K562 (cell line): ENCODE measurements at regions not wholly inside any gene's neighbourhood (a gene's known extent, or its start where the extent isn't known, plus 50 kb on each side); places are given as distances from the start of the nearest gene placed in this dataset.

ENCODE experiments used
- ATAC-seq: fragments of 200-7000 bp; cut with Tn5 transposase; 3 replicates; pipeline ENCODE4 v1.9.1; 2020; ENCODE audit warnings: moderate library complexity
- BruUV-seq: library from RNA; stranded (reverse); fragments of 400-500 nt; replicated peaks from 2 replicates; lab custom pipeline; 2021; lab: Mats Ljungman, UMichigan
- CTCF ChIA-PET: fragments of 300-600 bp; formaldehyde crosslinking; extraction: SDS; loops from one replicate; lab custom pipeline; 2021; ENCODE audit warnings: low intra/inter-chr PET ratio; lab: Yijun Ruan, JAX
- POLR2A ChIA-PET: fragments of 300-600, 350-650 bp; sonication (Branson Sonifier 250); formaldehyde crosslinking; extraction: SDS; loops from one replicate; lab custom pipeline; 2021; ENCODE audit warnings: antibody characterized with exemption, inconsistent platforms; lab: Yijun Ruan, JAX
- DNase-seq, 4 experiments: peaks; one replicate each; pipeline versions ENCODE4 v3.0.0 to v3.0.0-alpha.2; 2011 to 2018; ENCODE audit warnings: low spot score in 3 of 4, mixed read lengths in 3 of 4; ENCODE audit errors: extremely low read depth in 1 of 4
- FAIRE-seq: peaks from 2 replicates; lab custom pipeline; 2011; peaks lifted over from hg19 to GRCh38; lab: Jason Lieb, UNC
- H2AFZ ChIP-seq: 2 replicates; pipeline ENCODE4 v1.6.0; 2011; ENCODE audit warnings: low read depth, low read length, control low read depth, inconsistent platforms
- H3K27ac ChIP-seq: fragments of 200-600 bp; 3 replicates; pipeline ENCODE4 v1.8.0; 2011; ENCODE audit warnings: low read depth, mild to moderate bottlenecking, control low read depth, inconsistent platforms, low read length, moderate library complexity, mixed read lengths; ENCODE audit errors: extremely low read depth
- H3K27me3 ChIP-seq, 2 experiments: fragments of 300-600 bp in 1 of 2; 2 replicates in 1 of 2; 3 replicates in 1 of 2; pipeline versions ENCODE4 v1.6.0 to v1.8.0; 2011; ENCODE audit warnings: inconsistent platforms in 2 of 2, low read length in 2 of 2, mild to moderate bottlenecking in 1 of 2, mixed read lengths in 1 of 2, moderate library complexity in 1 of 2; ENCODE audit not compliant: control insufficient read depth in 2 of 2, insufficient read depth in 2 of 2
- H3K36me3 ChIP-seq: fragments of 300-600 bp; 3 replicates; pipeline ENCODE4 v1.8.0; 2011; ENCODE audit warnings: mild to moderate bottlenecking, low read length, inconsistent platforms; ENCODE audit not compliant: control insufficient read depth, insufficient read depth
- H3K4me1 ChIP-seq, 2 experiments: fragments of 200-600 bp in 1 of 2; replicated peaks in 1 of 2; 2 replicates in 1 of 2; 3 replicates in 1 of 2; pipeline versions ENCODE4 v1.5.1 to v1.8.0; 2011; ENCODE audit warnings: inconsistent platforms in 2 of 2, low read length in 2 of 2, mild to moderate bottlenecking in 1 of 2, mixed read lengths in 1 of 2, moderate library complexity in 1 of 2; ENCODE audit not compliant: control insufficient read depth in 2 of 2, insufficient read depth in 2 of 2
- H3K4me2 ChIP-seq: 2 replicates; pipeline ENCODE4 v1.6.1; 2011; ENCODE audit warnings: low read length, control low read depth, inconsistent platforms, mixed read lengths; ENCODE audit not compliant: insufficient read depth
- H3K4me3 ChIP-seq: fragments of 200-600 bp; sonication (generic), shearing (Covaris generic); 2 replicates; pipeline ENCODE4 v1.5.1; 2016; ENCODE audit warnings: control low read depth, inconsistent platforms
- H3K79me2 ChIP-seq: fragments of 200-600 bp; 3 replicates; pipeline ENCODE4 v1.8.0; 2011; ENCODE audit warnings: low read length, inconsistent platforms; ENCODE audit not compliant: control insufficient read depth, insufficient read depth
- H3K9ac ChIP-seq, 2 experiments: 2 replicates each; pipeline versions ENCODE4 v1.6.0 to v1.6.1; 2011; ENCODE audit warnings: low read depth in 2 of 2, low read length in 2 of 2, control low read depth in 1 of 2, inconsistent platforms in 1 of 2, mild to moderate bottlenecking in 1 of 2, mixed read lengths in 1 of 2; ENCODE audit not compliant: insufficient read depth in 1 of 2
- H3K9me1 ChIP-seq: one replicate; pipeline ENCODE4 v1.6.0; 2011; ENCODE audit warnings: inconsistent platforms, mild to moderate bottlenecking, low read length, moderate library complexity; ENCODE audit not compliant: control insufficient read depth, insufficient read depth
- H3K9me3 ChIP-seq: replicated peaks from 2 replicates; pipeline ENCODE4 v1.5.1; 2011; ENCODE audit warnings: low read depth, low read length, inconsistent platforms; ENCODE audit not compliant: control insufficient read depth, insufficient read depth
- H4K20me1 ChIP-seq: replicated peaks from 2 replicates; pipeline ENCODE4 v1.6.1; 2011; ENCODE audit warnings: low read length, inconsistent platforms, mixed read lengths; ENCODE audit not compliant: control insufficient read depth, insufficient read depth
- EP300 ChIP-seq: IDR thresholded peaks from 2 replicates; pipeline ENCODE4 v1.6.1; 2012; ENCODE audit warnings: low read length, improper control_type of control experiment
- GATAD2B ChIP-seq: fragments of 450-650 bp; IDR thresholded peaks from 2 replicates; pipeline ENCODE4 v1.6.1; 2017; ENCODE audit warnings: mild to moderate bottlenecking, borderline replicate concordance
- MTF1 ChIP-seq: fragments of 250-450 bp; sonication (Bioruptor Pico); IDR thresholded peaks from 2 replicates; pipeline ENCODE4 v1.9.0; 2021; ENCODE audit warnings: moderate library complexity, mild to moderate bottlenecking, inconsistent platforms, borderline replicate concordance
- PHF21A ChIP-seq: fragments of 450-650 bp; IDR thresholded peaks from 2 replicates; pipeline ENCODE4 v1.6.1; 2017; ENCODE audit warnings: low read depth, borderline replicate concordance
- TBL1XR1 ChIP-seq, 2 experiments: IDR thresholded peaks; 2 replicates each; pipeline ENCODE4 v1.6.1; 2012; ENCODE audit warnings: improper control_type of control experiment in 2 of 2, low read length in 2 of 2, mild to moderate bottlenecking in 1 of 2
- TOE1 ChIP-seq, 2 experiments: fragments of 450-650 bp in 1 of 2; sonication (generic) in 1 of 2; formaldehyde crosslinking in 1 of 2; IDR thresholded peaks; 2 replicates each; pipeline versions ENCODE4 v1.7.1 to v1.8.0; 2016 to 2022; ENCODE audit warnings: borderline replicate concordance in 2 of 2, mild to moderate bottlenecking in 2 of 2, antibody characterized with exemption in 1 of 2, inconsistent platforms in 1 of 2, low read depth in 1 of 2, missing genetic modification reagents in 1 of 2, moderate library complexity in 1 of 2
- USF1 ChIP-seq: sonication (generic); formaldehyde crosslinking; IDR thresholded peaks from 2 replicates; pipeline ENCODE4 v1.9.0; 2022; ENCODE audit warnings: mild to moderate bottlenecking, missing genetic modification reagents
- ZKSCAN1 ChIP-seq: fragments of 150-350 bp; IDR thresholded peaks from 2 replicates; pipeline ENCODE4 v1.6.1; 2016; ENCODE audit warnings: low read depth, low read length
- ZNF143 ChIP-seq: sonication (generic); formaldehyde crosslinking; IDR thresholded peaks from 2 replicates; pipeline ENCODE4 v1.9.0; 2022; ENCODE audit warnings: mild to moderate bottlenecking, missing genetic modification reagents
- ZNF316 ChIP-seq: fragments of 450-650 bp; IDR thresholded peaks from 2 replicates; pipeline ENCODE4 v1.6.1; 2016
- ZNF586 ChIP-seq: fragments of 450-650 bp; formaldehyde crosslinking; conservative IDR thresholded peaks from 2 replicates; pipeline ENCODE4 v1.4.0; 2020; ENCODE audit warnings: mild to moderate bottlenecking, moderate library complexity
- WGBS: fragments of 100-300 bp; shearing (Covaris generic); methylation state at CpG from one replicate; pipeline ENCODE4 v1.1.6; 2016; ENCODE audit warnings: low coverage, mixed read lengths; ENCODE audit not compliant: insufficient coverage; ENCODE audit errors: missing lambda C conversion rate; 5-methylcytosine and 5-hydroxymethylcytosine counted together
- in situ Hi-C: fragments of 300-500 bp; cut with MboI; formaldehyde crosslinking; loops from 4 replicates; pipeline ENCODE4 v1.15.0; 2018; ENCODE audit warnings: inconsistent platforms, mixed read lengths
- intact Hi-C: fragments of 100-400 bp; cut with micrococcal nuclease; formaldehyde crosslinking; loops from 2 replicates; pipeline ENCODE4 v1.14.2; 2022
- TF ChIP-seq, protein P1 (sequence below): fragments of 250-450 bp; sonication (Bioruptor Pico); IDR thresholded peaks from 2 replicates; pipeline ENCODE4 v1.8.0; 2021; ENCODE audit warnings: borderline replicate concordance, mild to moderate bottlenecking, moderate library complexity; ENCODE audit not compliant: poor library complexity, severe bottlenecking
- TF ChIP-seq, protein P2 (sequence below): fragments of 250-450 bp; sonication (Bioruptor Pico); IDR thresholded peaks from 2 replicates; pipeline ENCODE4 v1.5.0; 2021
- TF ChIP-seq, protein P3 (sequence below): fragments of 250-450 bp; sonication (Bioruptor Pico); IDR thresholded peaks from 2 replicates; pipeline ENCODE4 v1.4.0; 2020; ENCODE audit warnings: borderline replicate concordance

DNA sequence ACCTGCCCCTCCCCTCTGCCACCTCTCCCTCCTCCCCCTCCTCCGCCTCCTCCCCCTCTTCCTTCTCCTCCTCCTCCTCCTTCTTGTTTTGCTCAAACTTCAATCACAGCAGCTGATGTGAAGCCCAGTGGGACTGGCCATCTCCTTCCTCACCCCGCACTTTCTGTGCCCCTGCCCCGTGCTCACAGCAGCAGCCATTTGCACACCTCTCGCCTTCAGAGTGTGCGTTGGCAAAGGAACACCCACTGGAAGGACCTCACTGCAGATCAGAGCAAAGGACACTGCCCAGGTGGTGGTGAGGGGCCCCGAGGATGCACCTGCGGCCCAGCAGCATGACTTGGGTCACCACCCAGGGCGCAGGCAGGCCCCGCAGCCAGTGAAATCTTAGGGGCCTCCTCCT is 98.8 kb downstream of the SOX1 start:
- WGBS, result 0% methylated on average over 2 of the region's 9 CpGs
- Histone ChIP-seq H3K9ac (no peak overlapping the region), H3K27me3 (peaks cover 0 to 16% of the 10 kb centered on the region in 2 experiments; a peak in 2 of 5 replicates), H3K4me2 (no peak overlapping the region), H3K4me3 (no peak overlapping the region), H3K36me3 (no peaks in the 10 kb centered on the region), H3K9me1 (no peaks in the 10 kb centered on the region), H3K4me1 (no peaks in the 10 kb centered on the region), H4K20me1 (no peaks in the 10 kb centered on the region), H3K27ac (no peak overlapping the region), H2AFZ (no peak overlapping the region), H3K9me3 (no peaks in the 10 kb centered on the region), H3K79me2 (no peaks in the 10 kb centered on the region)
- BruUV-seq, result no TSS peak
- ChIA-PET POLR2A (no interaction called here), CTCF (no interaction called here)
- intact Hi-C loops (no loop called here), in situ Hi-C loops (no loop called here)
- TF ChIP-seq TOE1 (IDR thresholded peaks at IDR 0.05; ENCODE audit: borderline replicate concordance), result no peak
- no peak for TF ChIP-seq TOE1 (CRISPR knock-in tag; IDR thresholded peaks at IDR 0.05; ENCODE audit: borderline replicate concordance, low read depth)
- TF ChIP-seq, protein P1, sequence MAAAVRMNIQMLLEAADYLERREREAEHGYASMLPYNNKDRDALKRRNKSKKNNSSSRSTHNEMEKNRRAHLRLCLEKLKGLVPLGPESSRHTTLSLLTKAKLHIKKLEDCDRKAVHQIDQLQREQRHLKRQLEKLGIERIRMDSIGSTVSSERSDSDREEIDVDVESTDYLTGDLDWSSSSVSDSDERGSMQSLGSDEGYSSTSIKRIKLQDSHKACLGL, result no peak
- TF ChIP-seq ZKSCAN1, result no peak
- TF ChIP-seq MTF1 (CRISPR knock-in tag), result no peak
- TF ChIP-seq USF1 (CRISPR knock-in tag), result no peak
- TF ChIP-seq, protein P2, sequence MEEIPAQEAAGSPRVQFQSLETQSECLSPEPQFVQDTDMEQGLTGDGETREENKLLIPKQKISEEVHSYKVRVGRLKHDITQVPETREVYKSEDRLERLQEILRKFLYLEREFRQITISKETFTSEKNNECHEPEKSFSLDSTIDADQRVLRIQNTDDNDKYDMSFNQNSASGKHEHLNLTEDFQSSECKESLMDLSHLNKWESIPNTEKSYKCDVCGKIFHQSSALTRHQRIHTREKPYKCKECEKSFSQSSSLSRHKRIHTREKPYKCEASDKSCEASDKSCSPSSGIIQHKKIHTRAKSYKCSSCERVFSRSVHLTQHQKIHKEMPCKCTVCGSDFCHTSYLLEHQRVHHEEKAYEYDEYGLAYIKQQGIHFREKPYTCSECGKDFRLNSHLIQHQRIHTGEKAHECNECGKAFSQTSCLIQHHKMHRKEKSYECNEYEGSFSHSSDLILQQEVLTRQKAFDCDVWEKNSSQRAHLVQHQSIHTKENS (CRISPR knock-in tag), result no peak
- TF ChIP-seq TBL1XR1 (IDR thresholded peaks at IDR 0.05; ENCODE audit: low read length in 2 of 2), result no peak
- no peak for TF ChIP-seq GATAD2B
- TF ChIP-seq, protein P3, sequence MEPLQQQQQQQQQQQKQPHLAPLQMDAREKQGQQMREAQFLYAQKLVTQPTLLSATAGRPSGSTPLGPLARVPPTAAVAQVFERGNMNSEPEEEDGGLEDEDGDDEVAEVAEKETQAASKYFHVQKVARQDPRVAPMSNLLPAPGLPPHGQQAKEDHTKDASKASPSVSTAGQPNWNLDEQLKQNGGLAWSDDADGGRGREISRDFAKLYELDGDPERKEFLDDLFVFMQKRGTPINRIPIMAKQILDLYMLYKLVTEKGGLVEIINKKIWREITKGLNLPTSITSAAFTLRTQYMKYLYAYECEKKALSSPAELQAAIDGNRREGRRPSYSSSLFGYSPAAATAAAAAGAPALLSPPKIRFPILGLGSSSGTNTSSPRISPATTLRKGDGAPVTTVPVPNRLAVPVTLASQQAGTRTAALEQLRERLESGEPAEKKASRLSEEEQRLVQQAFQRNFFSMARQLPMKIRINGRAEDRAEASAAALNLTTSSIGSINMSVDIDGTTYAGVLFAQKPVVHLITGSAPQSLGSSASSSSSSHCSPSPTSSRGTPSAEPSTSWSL (CRISPR knock-in tag), result no peak
- no peak for TF ChIP-seq EP300
- TF ChIP-seq ZNF316, result no peak
- no peak for TF ChIP-seq ZNF143 (CRISPR knock-in tag)
- TF ChIP-seq PHF21A, result no peak
- no peak for TF ChIP-seq ZNF586 (CRISPR knock-in tag)
- no peak for ATAC-seq
- DNase-seq, result no peak
- FAIRE-seq, result no peak
